ENCODE measurements at regions not wholly inside any gene's neighbourhood (a gene's known extent, or its start where the extent isn't known, plus 50 kb on each side); places are given as distances from the start of the nearest gene placed in this dataset.

DNA sequence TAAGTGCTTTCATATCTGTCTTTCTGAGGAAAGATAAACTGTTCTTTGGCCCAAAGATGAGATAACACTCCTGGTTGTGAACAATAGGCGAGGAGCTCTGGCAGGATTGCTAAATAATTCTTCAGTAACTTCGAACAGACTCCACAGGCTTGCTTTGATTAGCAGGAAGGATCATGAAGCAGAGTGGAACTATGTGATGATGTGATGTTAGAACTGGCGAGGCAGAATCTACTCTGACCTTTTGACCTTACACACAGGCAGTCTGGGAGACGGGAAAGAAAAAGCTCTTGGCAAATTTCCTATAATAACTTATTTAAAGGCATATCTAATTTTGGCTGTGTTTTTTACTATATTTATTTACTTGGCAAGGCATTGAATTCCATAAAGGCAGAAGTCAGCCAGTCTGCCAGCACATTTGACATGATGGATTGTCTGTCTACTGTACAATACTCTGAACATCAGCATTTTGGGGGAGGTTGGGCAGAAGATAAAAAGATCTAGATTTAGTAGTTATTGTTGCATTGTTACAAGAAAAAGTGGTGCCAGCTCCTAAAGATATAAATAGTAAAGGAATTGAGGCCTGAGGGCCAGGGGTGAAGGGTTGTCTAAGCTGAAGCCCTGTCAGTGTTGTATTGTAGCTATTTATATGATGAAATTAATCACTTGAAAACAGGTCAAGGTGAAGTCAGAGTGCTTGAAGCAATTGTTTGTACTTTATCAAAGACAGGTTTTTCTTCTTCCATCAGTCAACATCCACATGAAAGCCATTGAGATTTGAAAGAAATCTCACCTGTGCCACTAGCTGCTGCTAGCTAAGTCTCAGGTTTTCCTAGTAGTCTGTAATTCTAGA, 708.8 kb downstream of the LTN1 start:
- TF ChIP-seq, protein P1, sequence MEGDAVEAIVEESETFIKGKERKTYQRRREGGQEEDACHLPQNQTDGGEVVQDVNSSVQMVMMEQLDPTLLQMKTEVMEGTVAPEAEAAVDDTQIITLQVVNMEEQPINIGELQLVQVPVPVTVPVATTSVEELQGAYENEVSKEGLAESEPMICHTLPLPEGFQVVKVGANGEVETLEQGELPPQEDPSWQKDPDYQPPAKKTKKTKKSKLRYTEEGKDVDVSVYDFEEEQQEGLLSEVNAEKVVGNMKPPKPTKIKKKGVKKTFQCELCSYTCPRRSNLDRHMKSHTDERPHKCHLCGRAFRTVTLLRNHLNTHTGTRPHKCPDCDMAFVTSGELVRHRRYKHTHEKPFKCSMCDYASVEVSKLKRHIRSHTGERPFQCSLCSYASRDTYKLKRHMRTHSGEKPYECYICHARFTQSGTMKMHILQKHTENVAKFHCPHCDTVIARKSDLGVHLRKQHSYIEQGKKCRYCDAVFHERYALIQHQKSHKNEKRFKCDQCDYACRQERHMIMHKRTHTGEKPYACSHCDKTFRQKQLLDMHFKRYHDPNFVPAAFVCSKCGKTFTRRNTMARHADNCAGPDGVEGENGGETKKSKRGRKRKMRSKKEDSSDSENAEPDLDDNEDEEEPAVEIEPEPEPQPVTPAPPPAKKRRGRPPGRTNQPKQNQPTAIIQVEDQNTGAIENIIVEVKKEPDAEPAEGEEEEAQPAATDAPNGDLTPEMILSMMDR (optimal IDR thresholded peaks at IDR 0.05 in 1 of 3, IDR thresholded peaks at IDR 0.05 in 1 of 3, conservative IDR thresholded peaks at IDR 0.05 in 1 of 3; ENCODE audit: extremely low read depth in 1 of 3, insufficient read depth in 2 of 3, low read length in 3 of 3), result no peak
- TF ChIP-seq EZH2 (IDR thresholded peaks at IDR 0.05; ENCODE audit: low read length), result no peak
